ENCODE measurements at regions not wholly inside any gene's neighbourhood (a gene's known extent, or its start where the extent isn't known, plus 50 kb on each side); places are given as distances from the start of the nearest gene placed in this dataset.
"Not testable (repeated sequence)": the region's sequence is repeated elsewhere in the genome, so short reads cannot be mapped to it uniquely, and the experiment has no call there.

GRCh38 chr6:153984811-153985210 is 54.2 kb upstream of the OPRM1 start:
- DNase-seq (ENCODE audit: insufficient read length, low spot score) (no peak), FAIRE-seq (no peak)
- TF ChIP-seq POLR2A (IDR thresholded peaks at IDR 0.05; ENCODE audit: low read depth, low read length), result no peak

- DNase-seq (ENCODE audit: insufficient read length, low spot score), result no peak
- no peak for FAIRE-seq
- no peak for TF ChIP-seq POLR2A (IDR thresholded peaks at IDR 0.05; ENCODE audit: low read depth, low read length)
Observed at GRCh38 chr6:153980171-153980570, 58.9 kb upstream of the OPRM1 start.

- FAIRE-seq; DNase-seq (ENCODE audit: insufficient read length, low spot score): not testable (repeated sequence)
Observed at GRCh38 chr6:153978911-153979548, 60.0 kb upstream of the OPRM1 start.

GRCh38 chr6:153976921-153977693 is 61.9 kb upstream of the OPRM1 start:
- FAIRE-seq, result no peak

GRCh38 chr6:153966001-153966400 is 73.0 kb upstream of the OPRM1 start:
- no peak for TF ChIP-seq POLR2A (IDR thresholded peaks at IDR 0.05; ENCODE audit: low read depth, low read length)
- FAIRE-seq (no peak), DNase-seq (ENCODE audit: insufficient read length, low spot score) (no peak)

More at GRCh38 chr6:153976921-153977693, 61.9 kb upstream of the OPRM1 start:
- DNase-seq (ENCODE audit: insufficient read length, low spot score), result no peak
- TF ChIP-seq POLR2A (IDR thresholded peaks at IDR 0.05; ENCODE audit: low read depth, low read length), result no peak

- TF ChIP-seq POLR2A (IDR thresholded peaks at IDR 0.05; ENCODE audit: low read depth, low read length), result no peak
- DNase-seq (ENCODE audit: insufficient read length, low spot score) (no peak), FAIRE-seq (no peak)
Observed at GRCh38 chr6:153963352-153963751, 75.7 kb upstream of the OPRM1 start.

- FAIRE-seq (no peak), DNase-seq (ENCODE audit: insufficient read length, low spot score) (no peak)
- TF ChIP-seq POLR2A (IDR thresholded peaks at IDR 0.05; ENCODE audit: low read depth, low read length), result no peak
Observed at GRCh38 chr6:153962555-153962954, 76.5 kb upstream of the OPRM1 start.

GRCh38 chr6:153960741-153961140 is 78.3 kb upstream of the OPRM1 start:
- no peak for TF ChIP-seq POLR2A (IDR thresholded peaks at IDR 0.05; ENCODE audit: low read depth, low read length)
- FAIRE-seq (no peak), DNase-seq (ENCODE audit: insufficient read length, low spot score) (no peak)

- FAIRE-seq (no peak), DNase-seq (ENCODE audit: insufficient read length, low spot score) (no peak)
- no peak for TF ChIP-seq POLR2A (IDR thresholded peaks at IDR 0.05; ENCODE audit: low read depth, low read length)
Observed at GRCh38 chr6:153960281-153960680, 78.8 kb upstream of the OPRM1 start.

- TF ChIP-seq POLR2A (IDR thresholded peaks at IDR 0.05; ENCODE audit: low read depth, low read length), result no peak
- no peak for DNase-seq (ENCODE audit: insufficient read length, low spot score)
- no peak for FAIRE-seq
Observed at GRCh38 chr6:153959276-153959675, 79.8 kb upstream of the OPRM1 start.

- no peak for FAIRE-seq
- no peak for DNase-seq (ENCODE audit: insufficient read length, low spot score)
- TF ChIP-seq POLR2A (IDR thresholded peaks at IDR 0.05; ENCODE audit: low read depth, low read length), result no peak
Observed at GRCh38 chr6:153958860-153959259, 80.2 kb upstream of the OPRM1 start.

GRCh38 chr6:153957394-153957793 is 81.6 kb upstream of the OPRM1 start:
- DNase-seq (ENCODE audit: insufficient read length, low spot score) (no peak), FAIRE-seq (no peak)
- TF ChIP-seq POLR2A (IDR thresholded peaks at IDR 0.05; ENCODE audit: low read depth, low read length), result no peak

- FAIRE-seq (no peak), DNase-seq (ENCODE audit: insufficient read length, low spot score) (no peak)
- no peak for TF ChIP-seq POLR2A (IDR thresholded peaks at IDR 0.05; ENCODE audit: low read depth, low read length)
Observed at GRCh38 chr6:153956808-153957207, 82.2 kb upstream of the OPRM1 start.

GRCh38 chr6:153949616-153950015 is 89.4 kb upstream of the OPRM1 start:
- FAIRE-seq (no peak), DNase-seq (ENCODE audit: insufficient read length, low spot score) (no peak)
- no peak for TF ChIP-seq POLR2A (IDR thresholded peaks at IDR 0.05; ENCODE audit: low read depth, low read length)

GRCh38 chr6:153947808-153948447 is 91.1 kb upstream of the OPRM1 start:
- DNase-seq (ENCODE audit: insufficient read length, low spot score) (peak; percentile 2), FAIRE-seq (no peak)
- no peak for TF ChIP-seq POLR2A (IDR thresholded peaks at IDR 0.05; ENCODE audit: low read depth, low read length)
